HG03565 (cell line): ENCODE measurements at regions not wholly inside any gene's neighbourhood (a gene's known extent, or its start where the extent isn't known, plus 50 kb on each side); places are given as distances from the start of the nearest gene placed in this dataset.

ENCODE experiments used
- ATAC-seq: cut with Tn5 transposase; IDR thresholded peaks from one replicate; pipeline ENCODE4 v1.9.1; 2021; ENCODE audit warnings: mild to moderate bottlenecking, moderate library complexity; ENCODE audit not compliant: unreplicated experiment

GRCh38 chr4:122038896-122039295 lies 87.0 kb upstream of the TRPC3 start:
- no peak for ATAC-seq

- no peak for ATAC-seq
Measured at GRCh38 chr4:122034619-122035018, 82.8 kb upstream of the TRPC3 start.

- ATAC-seq = no peak
Measured at GRCh38 chr4:122027203-122027602, 75.3 kb upstream of the TRPC3 start.

GRCh38 chr4:122017296-122017695 lies 65.4 kb upstream of the TRPC3 start:
- no peak for ATAC-seq

- no peak for ATAC-seq
Measured at GRCh38 chr4:122015203-122015602, 63.3 kb upstream of the TRPC3 start.

- ATAC-seq = no peak
Measured at GRCh38 chr4:122012735-122013134, 60.9 kb upstream of the TRPC3 start.

- no peak for ATAC-seq
Measured at GRCh38 chr4:122010610-122011009, 58.8 kb upstream of the TRPC3 start.

- no peak for ATAC-seq
Measured at GRCh38 chr4:122009524-122009923, 57.7 kb upstream of the TRPC3 start.

GRCh38 chr4:122007016-122007415 lies 55.2 kb upstream of the TRPC3 start:
- ATAC-seq = no peak

GRCh38 chr4:122005064-122005755 lies 53.4 kb upstream of the TRPC3 start:
- ATAC-seq = no peak

- peak; percentile 91 for ATAC-seq
Measured at GRCh38 chr4:122003335-122003734, 51.5 kb upstream of the TRPC3 start.
